ENCODE measurements at regions not wholly inside any gene's neighbourhood (a gene's known extent, or its start where the extent isn't known, plus 50 kb on each side); places are given as distances from the start of the nearest gene placed in this dataset.
"Not testable (repeated sequence)": the region's sequence is repeated elsewhere in the genome, so short reads cannot be mapped to it uniquely, and the experiment has no call there.

DNA sequence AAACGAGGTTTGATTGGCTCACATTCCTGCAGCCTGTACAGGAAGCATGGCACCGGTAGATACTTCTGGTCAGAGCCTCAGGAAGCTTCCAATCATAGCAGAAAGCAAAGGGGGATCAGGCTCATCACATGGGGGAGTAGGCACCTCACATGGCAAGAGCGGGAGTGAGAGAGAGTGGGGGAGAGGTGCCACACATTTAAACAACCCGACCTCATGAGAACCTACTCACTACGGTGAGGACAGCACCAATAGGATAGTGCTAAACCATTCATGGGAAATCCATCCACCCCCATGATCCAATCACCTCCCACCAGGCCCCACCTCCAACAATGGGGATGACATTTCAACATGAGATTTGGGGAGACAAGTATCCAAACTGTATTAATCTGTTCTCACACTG lies 105.8 kb downstream of the SOCS6 start (continued):
- no peak for TF ChIP-seq CBX3 (IDR thresholded peaks at IDR 0.05; ENCODE audit: low read depth)
- TF ChIP-seq, protein P1, sequence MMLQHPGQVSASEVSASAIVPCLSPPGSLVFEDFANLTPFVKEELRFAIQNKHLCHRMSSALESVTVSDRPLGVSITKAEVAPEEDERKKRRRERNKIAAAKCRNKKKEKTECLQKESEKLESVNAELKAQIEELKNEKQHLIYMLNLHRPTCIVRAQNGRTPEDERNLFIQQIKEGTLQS (IDR thresholded peaks at IDR 0.05), result no peak
- TF ChIP-seq EZH2 (IDR thresholded peaks at IDR 0.05), result no peak
- TF ChIP-seq ZNF274 (IDR thresholded peaks at IDR 0.05; ENCODE audit: low read depth, low read length), result no peak
- TF ChIP-seq EZH2phosphoT487 (IDR thresholded peaks at IDR 0.05; ENCODE audit: borderline replicate concordance), result no peak
- no peak for TF ChIP-seq SP1 (IDR thresholded peaks at IDR 0.05; ENCODE audit: low read depth)
- TF ChIP-seq CEBPB (IDR thresholded peaks at IDR 0.05; ENCODE audit: low read depth), result no peak
- TF ChIP-seq ELF1 (IDR thresholded peaks at IDR 0.05; ENCODE audit: borderline replicate concordance, low read depth), result no peak

DNA sequence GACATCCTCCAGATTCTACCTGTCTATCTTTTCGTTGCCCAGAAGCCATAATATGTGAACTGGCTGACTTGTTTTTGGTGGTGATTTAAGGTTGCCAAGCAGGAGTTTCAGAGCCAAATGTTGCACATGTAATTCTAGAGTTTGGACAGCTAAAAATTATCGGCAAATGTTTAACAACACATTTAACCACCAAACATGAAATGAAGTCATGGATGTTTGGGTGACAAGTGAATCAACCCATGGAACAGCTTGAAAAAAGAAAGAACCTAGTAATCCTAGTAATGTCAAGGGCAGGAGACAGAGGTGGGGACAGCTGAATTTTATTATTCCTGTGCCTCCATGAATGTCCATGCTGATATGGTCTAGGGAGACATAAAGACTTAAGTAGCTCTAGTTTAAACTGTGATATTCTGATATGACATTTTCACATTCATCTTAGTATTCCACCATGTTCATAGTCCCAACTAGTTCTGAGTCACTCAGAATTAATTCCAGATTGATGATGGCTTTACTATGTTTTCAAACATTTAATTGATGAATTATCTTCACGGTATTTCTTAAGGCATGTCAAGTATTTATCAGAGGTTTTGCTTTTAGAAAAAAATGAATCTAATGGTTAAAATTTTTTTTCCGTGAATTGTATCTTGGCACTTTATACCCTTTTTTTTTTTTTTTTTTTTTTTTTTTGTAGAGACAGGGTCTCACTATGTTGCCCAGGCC lies 101.7 kb downstream of the SOCS6 start:
- POLR2A ChIA-PET, result no interaction called here
- peaks cover 0 to 5% of the 10 kb centered on the region in 2 experiments; a peak in 1 of 4 replicates for H3K36me3 ChIP-seq (ENCODE audit: control insufficient read depth in 1 of 2, insufficient read depth in 2 of 2, low read length in 2 of 2)
- H3K27me3 ChIP-seq (ENCODE audit: insufficient read depth, low read length), result no peaks in the 10 kb centered on the region
- H3K27ac ChIP-seq (ENCODE audit: low read depth, low read length), result no peak overlapping the region
- no peaks in the 10 kb centered on the region for H4K20me1 ChIP-seq (ENCODE audit: insufficient read depth)
- peaks cover 3 to 22% of the 10 kb centered on the region in 2 experiments for H3K4me1 ChIP-seq (ENCODE audit: control insufficient read depth in 1 of 2, insufficient read depth in 2 of 2, low read length in 2 of 2)
- H3K9me3 ChIP-seq (ENCODE audit: control insufficient read depth in 1 of 2, insufficient read depth in 1 of 2, low read depth in 1 of 2, low read length in 2 of 2), result peaks cover 0 to 4% of the 10 kb centered on the region in 2 experiments; a peak in 1 of 4 replicates
- CTCF ChIA-PET, result no interaction called here
- ATAC-seq (no peak), DNase-seq (ENCODE audit: low read depth, low spot score) (no peak)
- no peaks in the 10 kb centered on the region; the same call in 1 of the 2 replicates for H3K9me2 ChIP-seq (ENCODE audit: insufficient read depth)
- no peaks in the 10 kb centered on the region for H3K79me2 ChIP-seq (ENCODE audit: insufficient read depth, low read length)
- TF ChIP-seq TCF7L2 (IDR thresholded peaks at IDR 0.05; ENCODE audit: borderline replicate concordance, extremely low read depth, insufficient read depth, insufficient read length), result no peak
- TF ChIP-seq YY1 (IDR thresholded peaks at IDR 0.05; ENCODE audit: extremely low read depth, insufficient replicate concordance, low read depth, low read length), result no peak
- no peak for TF ChIP-seq CEBPB (IDR thresholded peaks at IDR 0.05; ENCODE audit: low read depth)
- no peak for TF ChIP-seq SIN3A (IDR thresholded peaks at IDR 0.05; ENCODE audit: low read depth)
- no peak for TF ChIP-seq EGR1 (IDR thresholded peaks at IDR 0.05; ENCODE audit: low read depth)
- H3K4me3 ChIP-seq (replicated peaks in 1 of 2; ENCODE audit: low read depth in 1 of 2, low read length in 2 of 2), result no peak overlapping the region
- no peak overlapping the region for H2AFZ ChIP-seq (ENCODE audit: low read depth, low read length, poor library complexity, severe bottlenecking)
- intact Hi-C loops (cut with micrococcal nuclease), result no loop called here
- RAD21 ChIA-PET (ENCODE audit: low non-redundant PET in 1 of 2, low total read pairs in 2 of 2, uncharacterized antibody in 2 of 2, unreplicated experiment in 2 of 2), result no interaction called here
- no peak overlapping the region for H3K4me2 ChIP-seq (ENCODE audit: low read length)
- no TSS peak for BruUV-seq (replicated peaks)
- H3K9ac ChIP-seq (ENCODE audit: low read length), result no peak overlapping the region

DNA sequence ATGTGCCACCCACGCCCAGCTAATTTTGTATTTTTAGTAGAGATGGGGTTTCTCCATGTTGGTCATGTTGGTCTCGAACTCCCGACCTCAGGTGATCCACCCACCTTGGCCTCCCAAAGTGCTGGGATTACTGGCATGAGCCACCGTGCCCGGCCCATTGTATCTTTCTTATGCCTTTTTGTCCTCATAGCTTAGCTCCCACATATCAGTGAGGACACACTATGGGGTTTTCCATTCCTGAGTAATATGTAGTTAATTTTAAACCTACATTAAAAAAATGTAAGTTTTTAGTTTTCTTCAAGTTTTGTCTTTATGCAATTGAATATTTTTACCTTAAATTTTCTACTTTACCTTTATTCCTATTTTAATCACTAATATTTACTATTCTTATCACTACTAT lies 100.2 kb downstream of the SOCS6 start:
- RAD21 ChIA-PET (ENCODE audit: low non-redundant PET in 1 of 2, low total read pairs in 2 of 2, uncharacterized antibody in 2 of 2, unreplicated experiment in 2 of 2); H3K9ac ChIP-seq (ENCODE audit: low read length); H3K79me2 ChIP-seq (ENCODE audit: insufficient read depth, low read length); H3K4me3 ChIP-seq (replicated peaks in 1 of 2; ENCODE audit: low read depth in 1 of 2, low read length in 2 of 2); POLR2A ChIA-PET; H3K27me3 ChIP-seq (ENCODE audit: insufficient read depth, low read length); H3K27ac ChIP-seq (ENCODE audit: low read depth, low read length); ATAC-seq; intact Hi-C loops (cut with micrococcal nuclease); H3K9me2 ChIP-seq (ENCODE audit: insufficient read depth); H3K9me3 ChIP-seq (ENCODE audit: control insufficient read depth in 1 of 2, insufficient read depth in 1 of 2, low read depth in 1 of 2, low read length in 2 of 2); H2AFZ ChIP-seq (ENCODE audit: low read depth, low read length, poor library complexity, severe bottlenecking); H3K4me2 ChIP-seq (ENCODE audit: low read length); BruUV-seq (replicated peaks); CTCF ChIA-PET; H3K36me3 ChIP-seq (ENCODE audit: control insufficient read depth in 1 of 2, insufficient read depth in 2 of 2, low read length in 2 of 2); H4K20me1 ChIP-seq (ENCODE audit: insufficient read depth); DNase-seq (ENCODE audit: low read depth, low spot score): not testable (repeated sequence)
- H3K4me1 ChIP-seq (ENCODE audit: control insufficient read depth in 1 of 2, insufficient read depth in 2 of 2, low read length in 2 of 2), result peaks cover 11 to 37% of the 10 kb centered on the region in 2 experiments

Data from HCT116 (cell line).